SK-N-MC (cell line): ENCODE measurements at regions not wholly inside any gene's neighbourhood (a gene's known extent, or its start where the extent isn't known, plus 50 kb on each side); places are given as distances from the start of the nearest gene placed in this dataset.

ENCODE experiments used
- EZH2 ChIP-seq: fragments of 200-600 bp; sonication (generic); IDR thresholded peaks from one replicate; pipeline ENCODE4 v1.6.1; 2017; ENCODE audit warnings: antibody characterized with exemption
- FOXP2 ChIP-seq: optimal IDR thresholded peaks from 2 replicates; pipeline ENCODE3; 2011; ENCODE audit warnings: mild to moderate bottlenecking, moderate library complexity; ENCODE audit not compliant: insufficient read depth; ENCODE audit errors: extremely low read length, control extremely low read depth
- POLR2AphosphoS5 ChIP-seq: IDR thresholded peaks from 2 replicates; pipeline ENCODE4 v1.6.1; 2012; ENCODE audit warnings: mild to moderate bottlenecking, low read depth, low read length, borderline replicate concordance

- TF ChIP-seq POLR2AphosphoS5 (no peak), EZH2 (no peak), FOXP2 (no peak)
Observed at GRCh38 chr6:12426121-12426520, 136.0 kb downstream of the EDN1 start.
